H1 (cell line): ENCODE measurements at regions not wholly inside any gene's neighbourhood (a gene's known extent, or its start where the extent isn't known, plus 50 kb on each side); places are given as distances from the start of the nearest gene placed in this dataset.

Source experiments
- CTCF ChIA-PET: fragments of 300-600 bp; sonication (Branson Sonifier 250); formaldehyde crosslinking; loops from one replicate; lab custom pipeline; 2021; ENCODE audit not compliant: partially characterized antibody; lab: Charles Lee
- POLR2A ChIA-PET: fragments of 300-600 bp; sonication (Branson Sonifier 250); formaldehyde crosslinking; loops from one replicate; lab custom pipeline; 2021; ENCODE audit warnings: inconsistent platforms; ENCODE audit not compliant: partially characterized antibody; lab: Charles Lee
- DNase-seq, 2 experiments: peaks; one replicate each; pipeline versions ENCODE4 v3.0.0 to v3.0.0-alpha.2; 2010 to 2022; ENCODE audit warnings: low spot score in 2 of 2, low read depth in 1 of 2, mixed read lengths in 1 of 2
- FAIRE-seq: peaks from 2 replicates; lab custom pipeline; 2011; peaks lifted over from hg19 to GRCh38; lab: Jason Lieb, UNC
- H2AFZ ChIP-seq: 2 replicates; pipeline ENCODE4 v1.8.1; 2012; ENCODE audit warnings: low read length, inconsistent platforms
- H2AK5ac ChIP-seq: 2 replicates; pipeline ENCODE4 v1.6.1; 2013; ENCODE audit warnings: low read depth, low read length
- H2BK120ac ChIP-seq: replicated peaks from 2 replicates; pipeline ENCODE3; 2013; ENCODE audit warnings: low read depth, low read length, inconsistent platforms
- H2BK12ac ChIP-seq: 2 replicates; pipeline ENCODE4 v1.6.1; 2013; ENCODE audit warnings: low read depth, low read length
- H2BK15ac ChIP-seq: 2 replicates; pipeline ENCODE4 v1.6.1; 2013; ENCODE audit warnings: low read length
- H2BK20ac ChIP-seq: 2 replicates; pipeline ENCODE4 v1.6.1; 2013; ENCODE audit warnings: low read length
- H2BK5ac ChIP-seq: 2 replicates; pipeline ENCODE4 v1.6.1; 2013; ENCODE audit warnings: low read depth, low read length
- H3K14ac ChIP-seq: 2 replicates; pipeline ENCODE4 v1.6.1; 2013; ENCODE audit warnings: inconsistent platforms; ENCODE audit not compliant: insufficient read length
- H3K18ac ChIP-seq: 2 replicates; pipeline ENCODE4 v1.6.1; 2013; ENCODE audit warnings: low read length; ENCODE audit errors: extremely low read depth
- H3K23ac ChIP-seq: 2 replicates; pipeline ENCODE4 v1.6.1; 2013; ENCODE audit warnings: inconsistent platforms; ENCODE audit not compliant: insufficient read length
- H3K23me2 ChIP-seq: 2 replicates; pipeline ENCODE4 v1.6.1; 2013; ENCODE audit warnings: low read depth, low read length
- H3K27ac ChIP-seq: 2 replicates; pipeline ENCODE4 v1.6.1; 2011; ENCODE audit warnings: low read depth, low read length, inconsistent platforms
- H3K27me3 ChIP-seq, 4 experiments: replicated peaks in 1 of 4; 1 replicate in 1 of 4; 2 replicates in 3 of 4; pipeline versions ENCODE4 v1.6.1 to v1.8.1; 2011 to 2013; ENCODE audit warnings: low read length in 3 of 4, mild to moderate bottlenecking in 3 of 4, inconsistent platforms in 2 of 4, mixed read lengths in 2 of 4, moderate library complexity in 1 of 4; ENCODE audit not compliant: control insufficient read depth in 3 of 4, insufficient read depth in 3 of 4; ENCODE audit errors: extremely low read depth in 1 of 4
- H3K36me3 ChIP-seq, 4 experiments: 2 replicates each; pipeline versions ENCODE4 v1.6.1 to v1.8.1; 2011 to 2013; ENCODE audit warnings: mild to moderate bottlenecking in 4 of 4, low read length in 3 of 4, moderate library complexity in 2 of 4, control low read depth in 1 of 4, inconsistent platforms in 1 of 4; ENCODE audit not compliant: insufficient read depth in 4 of 4, control insufficient read depth in 2 of 4
- H3K4ac ChIP-seq: replicated peaks from 2 replicates; pipeline ENCODE3; 2013; ENCODE audit warnings: low read length, low read depth, mixed read lengths, inconsistent platforms; ENCODE audit not compliant: insufficient read length
- H3K4me1 ChIP-seq, 4 experiments: replicated peaks in 1 of 4; 1 replicate in 1 of 4; 2 replicates in 3 of 4; pipeline versions ENCODE4 v1.6.1 to v1.8.1; 2011 to 2013; ENCODE audit warnings: low read length in 3 of 4, inconsistent platforms in 2 of 4, mixed read lengths in 1 of 4; ENCODE audit not compliant: insufficient read depth in 4 of 4, control insufficient read depth in 3 of 4
- H3K4me2 ChIP-seq, 2 experiments: 2 replicates each; pipeline versions ENCODE4 v1.6.1 to v1.8.1; 2011 to 2013; ENCODE audit warnings: low read depth in 2 of 2, low read length in 2 of 2, control low read depth in 1 of 2, inconsistent platforms in 1 of 2, mild to moderate bottlenecking in 1 of 2; ENCODE audit not compliant: insufficient read depth in 1 of 2
- H3K4me3 ChIP-seq, 4 experiments: fragments of 200-600, 300-600 bp in 1 of 4; sonication (generic), shearing (Covaris generic), sonication (Bioruptor Twin) in 1 of 4; 2 replicates each; pipeline versions ENCODE4 v1.5.1 to v1.8.1; 2011 to 2016; ENCODE audit warnings: low read length in 4 of 4, low read depth in 3 of 4, control low read depth in 2 of 4, inconsistent platforms in 2 of 4, mild to moderate bottlenecking in 2 of 4, mixed read lengths in 1 of 4, moderate library complexity in 1 of 4; ENCODE audit not compliant: insufficient read depth in 2 of 4; ENCODE audit errors: extremely low read depth in 1 of 4
- H3K56ac ChIP-seq: replicated peaks from 2 replicates; pipeline ENCODE3; 2013; ENCODE audit warnings: low read depth, mild to moderate bottlenecking, mixed read lengths, low read length, inconsistent platforms; ENCODE audit not compliant: insufficient read length
- H3K79me1 ChIP-seq: 2 replicates; pipeline ENCODE4 v1.6.1; 2013; ENCODE audit warnings: low read depth, low read length, control low read depth
- H3K79me2 ChIP-seq, 2 experiments: 2 replicates each; pipeline versions ENCODE4 v1.6.1 to v1.8.1; 2012 to 2013; ENCODE audit warnings: low read length in 2 of 2, mild to moderate bottlenecking in 2 of 2, inconsistent platforms in 1 of 2; ENCODE audit not compliant: insufficient read depth in 2 of 2, control insufficient read depth in 1 of 2
- H3K9ac ChIP-seq, 4 experiments: replicated peaks in 1 of 4; 1 replicate in 1 of 4; 2 replicates in 3 of 4; pipeline versions ENCODE4 v1.6.1 to v1.8.1; 2011 to 2013; ENCODE audit warnings: low read depth in 3 of 4, low read length in 3 of 4, control low read depth in 2 of 4, mild to moderate bottlenecking in 2 of 4, moderate library complexity in 2 of 4, inconsistent platforms in 1 of 4; ENCODE audit errors: extremely low read depth in 1 of 4
- H3K9me3 ChIP-seq, 2 experiments: 2 replicates each; pipeline versions ENCODE4 v1.6.1 to v1.8.1; 2012 to 2013; ENCODE audit warnings: mild to moderate bottlenecking in 2 of 2, moderate library complexity in 2 of 2, control low read depth in 1 of 2, inconsistent platforms in 1 of 2, low read depth in 1 of 2, low read length in 1 of 2, mixed read lengths in 1 of 2; ENCODE audit not compliant: insufficient read depth in 2 of 2
- H4K20me1 ChIP-seq, 2 experiments: replicated peaks in 1 of 2; 2 replicates each; pipeline versions ENCODE3 to v1.8.1; 2011 to 2013; ENCODE audit warnings: inconsistent platforms in 2 of 2, low read length in 2 of 2, mild to moderate bottlenecking in 1 of 2; ENCODE audit not compliant: insufficient read depth in 2 of 2, control insufficient read depth in 1 of 2
- H4K5ac ChIP-seq: 2 replicates; pipeline ENCODE4 v1.6.1; 2013; ENCODE audit warnings: low read length, low read depth, mixed read lengths, inconsistent platforms; ENCODE audit not compliant: insufficient read length
- H4K8ac ChIP-seq: 2 replicates; pipeline ENCODE4 v1.8.0; 2013; ENCODE audit warnings: mild to moderate bottlenecking, moderate library complexity, low read length, inconsistent platforms; ENCODE audit not compliant: insufficient read depth; ENCODE audit errors: extremely low read depth
- H4K91ac ChIP-seq: replicated peaks from 2 replicates; pipeline ENCODE3; 2013; ENCODE audit warnings: low read length, mixed read lengths, inconsistent platforms; ENCODE audit not compliant: insufficient read length
- CHD2 ChIP-seq: IDR thresholded peaks from 2 replicates; pipeline ENCODE4 v1.6.1; 2012; ENCODE audit warnings: low read length, improper control_type of control experiment
- CTBP2 ChIP-seq: IDR thresholded peaks from 2 replicates; pipeline ENCODE4 v1.7.0; 2011; ENCODE audit warnings: borderline replicate concordance, mild to moderate bottlenecking, moderate library complexity, mixed read lengths, low read length; ENCODE audit not compliant: insufficient read depth, insufficient read length
- EZH2 ChIP-seq: fragments of 200-600 bp; sonication (generic); IDR thresholded peaks from 2 replicates; pipeline ENCODE4 v1.7.1; 2012; ENCODE audit warnings: low read depth, mild to moderate bottlenecking, moderate library complexity, low read length, inconsistent platforms; ENCODE audit not compliant: severe bottlenecking
- GTF2F1 ChIP-seq: IDR thresholded peaks from 2 replicates; pipeline ENCODE4 v1.6.1; 2012; ENCODE audit warnings: low read depth, low read length, improper control_type of control experiment, borderline replicate concordance
- NRF1 ChIP-seq: IDR thresholded peaks from 2 replicates; pipeline ENCODE4 v1.6.1; 2011; ENCODE audit warnings: mild to moderate bottlenecking, low read depth, low read length, improper control_type of control experiment
- POLR2A ChIP-seq, 2 experiments: IDR thresholded peaks; 1 replicate in 1 of 2; 2 replicates in 1 of 2; pipeline ENCODE4 v1.6.1; 2011; ENCODE audit warnings: low read depth in 2 of 2, low read length in 2 of 2, mild to moderate bottlenecking in 2 of 2; ENCODE audit errors: control extremely low read depth in 1 of 2
- POLR2AphosphoS5 ChIP-seq: IDR thresholded peaks from 2 replicates; pipeline ENCODE4 v1.6.1; 2011; ENCODE audit warnings: low read depth, low read length
- SIRT6 ChIP-seq: IDR thresholded peaks from one replicate; pipeline ENCODE4 v1.7.1; 2012; ENCODE audit warnings: low read length, inconsistent platforms
- SP2 ChIP-seq: IDR thresholded peaks from 2 replicates; pipeline ENCODE4 v1.6.1; 2012; ENCODE audit warnings: mild to moderate bottlenecking, low read length, inconsistent platforms
- SP4 ChIP-seq: IDR thresholded peaks from 2 replicates; pipeline ENCODE4 v1.6.1; 2012; ENCODE audit warnings: low read length, inconsistent platforms
- TBP ChIP-seq: IDR thresholded peaks from 2 replicates; pipeline ENCODE4 v1.6.1; 2011; ENCODE audit warnings: low read depth, low read length, improper control_type of control experiment
- WGBS, 2 experiments: shearing (Covaris generic) in 1 of 2; methylation state at CpG; one replicate each; pipeline versions ENCODE4 v1.1.6 to v1.1.7; 2013 to 2015; ENCODE audit warnings: low lambda C conversion rate in 2 of 2, mixed read lengths in 2 of 2, inconsistent platforms in 1 of 2, low coverage in 1 of 2, missing lambda C conversion rate in 1 of 2; ENCODE audit not compliant: insufficient replicate concordance in 2 of 2, insufficient coverage in 1 of 2, insufficient read length in 1 of 2; ENCODE audit errors: extremely low coverage in 1 of 2, missing lambda C conversion rate in 1 of 2; 5-methylcytosine and 5-hydroxymethylcytosine counted together

GRCh38 chr3:99402755-99403154 is 235.6 kb upstream of the COL8A1 start:
- no peaks in the 10 kb centered on the region for H3K4me1 ChIP-seq
- WGBS, 2 experiments: 88% methylated on average over 1 of the region's 1 CpG; no CpG with 5 or more reads in 1 of the 2 experiments
- no peak overlapping the region for H3K27ac ChIP-seq
- FAIRE-seq (no peak), DNase-seq (no peak)
- H3K23me2 ChIP-seq: no peaks in the 10 kb centered on the region
- no peak overlapping the region for H3K56ac ChIP-seq
- H2BK120ac ChIP-seq: no peak overlapping the region
- H2BK5ac ChIP-seq: no peak overlapping the region
- no peak overlapping the region for H2BK20ac ChIP-seq
- no peak overlapping the region for H4K8ac ChIP-seq
- H3K36me3 ChIP-seq: no peaks in the 10 kb centered on the region
- H3K27me3 ChIP-seq: no peaks in the 10 kb centered on the region
- H3K79me1 ChIP-seq: no peaks in the 10 kb centered on the region
- H3K23ac ChIP-seq: no peak overlapping the region
- no peak overlapping the region for H3K14ac ChIP-seq
- no peak overlapping the region for H3K4ac ChIP-seq
- no peak overlapping the region for H3K18ac ChIP-seq
- no peaks in the 10 kb centered on the region for H4K20me1 ChIP-seq
- no peak overlapping the region for H4K91ac ChIP-seq
- no peaks in the 10 kb centered on the region for H3K79me2 ChIP-seq
- H3K9me3 ChIP-seq: peaks cover 7 to 20% of the 10 kb centered on the region in 2 experiments
- H2AK5ac ChIP-seq: no peak overlapping the region
- H2AFZ ChIP-seq: no peak overlapping the region
- no peak overlapping the region for H3K9ac ChIP-seq
- H3K4me2 ChIP-seq: no peak overlapping the region
- H4K5ac ChIP-seq: no peak overlapping the region
- ChIA-PET POLR2A (no interaction called here), CTCF (no interaction called here)
- TF ChIP-seq SP4: no peak
- TF ChIP-seq CTBP2: no peak
- TF ChIP-seq NRF1: no peak
- no peak for TF ChIP-seq POLR2AphosphoS5
- TF ChIP-seq SP2: no peak
- no peak for TF ChIP-seq CHD2
- TF ChIP-seq EZH2: no peak
- TF ChIP-seq POLR2A (IDR thresholded peaks at IDR 0.05; ENCODE audit: control extremely low read depth in 1 of 2, low read depth in 2 of 2, low read length in 2 of 2): no peak
- TF ChIP-seq TBP: no peak
- no peak for TF ChIP-seq GTF2F1
- TF ChIP-seq SIRT6: no peak
- no peak overlapping the region for H3K4me3 ChIP-seq
- no peak overlapping the region for H2BK12ac ChIP-seq
- no peak overlapping the region for H2BK15ac ChIP-seq
